Esophagus squamous epithelium (tissue), 4 donors: ENCODE measurements at regions not wholly inside any gene's neighbourhood (a gene's known extent, or its start where the extent isn't known, plus 50 kb on each side); places are given as distances from the start of the nearest gene placed in this dataset.

Source experiments
- CTCF ChIP-seq, 6 experiments: fragments of 450-650 bp in 4 of 6; fragments of 200-600 bp in 2 of 6; sonication (generic) in 2 of 6; IDR thresholded peaks; one replicate each; pipeline ENCODE4 v1.5.1; 2016 to 2019; ENCODE audit warnings: antibody characterized with exemption in 6 of 6, mild to moderate bottlenecking in 4 of 6, moderate library complexity in 4 of 6
- POLR2A ChIP-seq, 4 donors: fragments of 450-650 bp; IDR thresholded peaks; one replicate each; pipeline ENCODE4 v1.6.1; 2017; ENCODE audit warnings: antibody characterized with exemption in 4 of 4, mild to moderate bottlenecking in 4 of 4, moderate library complexity in 3 of 4

GRCh38 chr7:34497153-34497777, 160.8 kb upstream of the NPSR1 start:
- TF ChIP-seq POLR2A (IDR thresholded peaks at IDR 0.05), result no peak
- TF ChIP-seq CTCF (IDR thresholded peaks at IDR 0.05), result no peak
